Endothelial cell of umbilical vein (primary cell): ENCODE measurements at regions not wholly inside any gene's neighbourhood (a gene's known extent, or its start where the extent isn't known, plus 50 kb on each side); places are given as distances from the start of the nearest gene placed in this dataset.

ENCODE experiments used
- BruUV-seq: library from RNA; stranded (reverse); fragments of 400-500 nt; replicated peaks from 2 replicates; lab custom pipeline; 2021; lab: Mats Ljungman, UMichigan
- CTCF ChIA-PET: fragments of 300-600, 350-600 bp; sonication (Branson Sonifier 250); formaldehyde crosslinking; loops from one replicate; lab custom pipeline; 2021; ENCODE audit warnings: antibody characterized with exemption, inconsistent platforms; lab: Charles Lee
- POLR2A ChIA-PET: fragments of 300-600, 350-600 bp; sonication (Branson Sonifier 250); formaldehyde crosslinking; loops from one replicate; lab custom pipeline; 2021; ENCODE audit warnings: antibody characterized with exemption, inconsistent platforms; lab: Charles Lee
- DNase-seq: peaks from one replicate; pipeline ENCODE4 v3.0.0-alpha.2; 2011; ENCODE audit warnings: low read depth, low spot score
- FAIRE-seq: peaks from 2 replicates; lab custom pipeline; 2011; peaks lifted over from hg19 to GRCh38; lab: Jason Lieb, UNC
- H2AFZ ChIP-seq: 2 replicates; pipeline ENCODE4 v1.6.0; 2012; ENCODE audit warnings: low read depth, low read length, control low read depth, inconsistent platforms
- H3K27ac ChIP-seq: 2 replicates; pipeline ENCODE4 v1.5.1; 2011; ENCODE audit warnings: low read depth, mild to moderate bottlenecking, control low read depth, low read length, moderate library complexity; ENCODE audit not compliant: insufficient read depth
- H3K27me3 ChIP-seq, 2 experiments: 2 replicates each; pipeline versions ENCODE4 v1.6.0 to v1.6.1; 2011; ENCODE audit warnings: low read length in 2 of 2, mixed read lengths in 1 of 2; ENCODE audit not compliant: control insufficient read depth in 2 of 2, insufficient read depth in 2 of 2
- H3K36me3 ChIP-seq, 2 experiments: 2 replicates in 1 of 2; 3 replicates in 1 of 2; pipeline ENCODE4 v1.5.1; 2011; ENCODE audit warnings: low read length in 2 of 2, mild to moderate bottlenecking in 1 of 2, moderate library complexity in 1 of 2; ENCODE audit not compliant: control insufficient read depth in 2 of 2, insufficient read depth in 2 of 2; ENCODE audit errors: extremely low read depth in 1 of 2
- H3K4me1 ChIP-seq: 3 replicates; pipeline ENCODE4 v1.5.1; 2011; ENCODE audit warnings: mild to moderate bottlenecking, low read length; ENCODE audit not compliant: control insufficient read depth, insufficient read depth; ENCODE audit errors: extremely low read depth
- H3K4me2 ChIP-seq: 2 replicates; pipeline ENCODE4 v1.6.1; 2011; ENCODE audit warnings: low read length, control low read depth, mixed read lengths; ENCODE audit not compliant: insufficient read depth
- H3K4me3 ChIP-seq, 3 experiments: fragments of 200-600 bp in 1 of 3; sonication (generic), shearing (Covaris generic) in 1 of 3; replicated peaks in 1 of 3; 2 replicates each; pipeline ENCODE4 v1.5.1; 2011 to 2016; ENCODE audit warnings: control low read depth in 3 of 3, low read length in 3 of 3, mild to moderate bottlenecking in 2 of 3, inconsistent platforms in 1 of 3, low read depth in 1 of 3, moderate library complexity in 1 of 3; ENCODE audit not compliant: insufficient read depth in 1 of 3
- H3K79me2 ChIP-seq: 2 replicates; pipeline ENCODE4 v1.6.0; 2012; ENCODE audit warnings: low read length, inconsistent platforms; ENCODE audit not compliant: control insufficient read depth, insufficient read depth
- H3K9ac ChIP-seq: replicated peaks from 2 replicates; pipeline ENCODE3; 2011; ENCODE audit warnings: low read length, control low read depth; ENCODE audit not compliant: insufficient read depth; ENCODE audit errors: extremely low read depth
- H3K9me1 ChIP-seq: replicated peaks from 3 replicates; pipeline ENCODE4 v1.6.0; 2011; ENCODE audit warnings: mild to moderate bottlenecking, low read length; ENCODE audit not compliant: control insufficient read depth, insufficient read depth; ENCODE audit errors: extremely low read depth
- H3K9me3 ChIP-seq: replicated peaks from 2 replicates; pipeline ENCODE4 v1.5.1; 2012; ENCODE audit warnings: low read length, inconsistent platforms; ENCODE audit not compliant: control insufficient read depth, insufficient read depth
- H4K20me1 ChIP-seq: replicated peaks from 2 replicates; pipeline ENCODE3; 2011; ENCODE audit warnings: mild to moderate bottlenecking, low read length; ENCODE audit not compliant: control insufficient read depth, insufficient read depth; ENCODE audit errors: extremely low read depth
- EZH2 ChIP-seq: IDR thresholded peaks from 2 replicates; pipeline ENCODE4 v1.6.1; 2012; ENCODE audit warnings: borderline replicate concordance, low read depth, mild to moderate bottlenecking, moderate library complexity, low read length, inconsistent platforms; ENCODE audit not compliant: severe bottlenecking
- FOS ChIP-seq: IDR thresholded peaks from 2 replicates; pipeline ENCODE4 v1.6.1; 2011; ENCODE audit warnings: mild to moderate bottlenecking, low read length, moderate library complexity, borderline replicate concordance; ENCODE audit not compliant: insufficient read depth
- GATA2 ChIP-seq: IDR thresholded peaks from 2 replicates; pipeline ENCODE4 v1.7.0; 2011; ENCODE audit warnings: low read depth, mild to moderate bottlenecking, moderate library complexity, mixed read lengths, low read length; ENCODE audit not compliant: insufficient read length, insufficient read depth
- JUN ChIP-seq: IDR thresholded peaks from 2 replicates; pipeline ENCODE4 v1.6.1; 2011; ENCODE audit warnings: borderline replicate concordance, low read depth; ENCODE audit not compliant: insufficient read length, insufficient read depth
- MAX ChIP-seq: IDR thresholded peaks from 2 replicates; pipeline ENCODE4 v1.6.1; 2011; ENCODE audit not compliant: insufficient read depth, insufficient read length
- MYC ChIP-seq: IDR thresholded peaks from one replicate; pipeline ENCODE4 v1.6.1; 2011; ENCODE audit warnings: mild to moderate bottlenecking, low read depth, low read length
- POLR2A ChIP-seq: IDR thresholded peaks from 2 replicates; pipeline ENCODE4 v1.6.1; 2012; ENCODE audit warnings: low read depth, mild to moderate bottlenecking, control low read depth, low read length
- POLR2AphosphoS5 ChIP-seq: IDR thresholded peaks from 2 replicates; pipeline ENCODE4 v1.6.1; 2012; ENCODE audit warnings: low read depth, mild to moderate bottlenecking, control low read depth, low read length, moderate library complexity; ENCODE audit not compliant: insufficient read depth
- dilution Hi-C: fragments of 300-500 bp; cut with MboI; formaldehyde crosslinking; loops from one replicate; pipeline ENCODE4 v1.15.0; 2019; ENCODE audit warnings: low sequenced_read_pairs; ENCODE audit not compliant: extremely low pct_ligation_motif_present
- intact Hi-C: fragments of 100-400 bp; cut with micrococcal nuclease; formaldehyde crosslinking; loops from one replicate; pipeline ENCODE4 v1.10.0; 2022
- TF ChIP-seq, protein P1 (sequence below), 2 donors: IDR thresholded peaks; 1 replicate in 1 of 2; 2 replicates in 1 of 2; pipeline ENCODE4 v1.5.1; 2011; ENCODE audit warnings: low read length in 2 of 2, mild to moderate bottlenecking in 2 of 2, moderate library complexity in 2 of 2, control low read depth in 1 of 2, inconsistent platforms in 1 of 2, low read depth in 1 of 2; ENCODE audit not compliant: insufficient read depth in 1 of 2; ENCODE audit errors: extremely low read depth in 1 of 2

- H3K9me3 ChIP-seq = no peaks in the 10 kb centered on the region
- no peak for DNase-seq
- no peak overlapping the region for H3K4me2 ChIP-seq
- H4K20me1 ChIP-seq = no peaks in the 10 kb centered on the region
- no peak overlapping the region for H2AFZ ChIP-seq
- intact Hi-C loops (no loop called here), dilution Hi-C loops (no loop called here)
- H3K4me1 ChIP-seq = peaks cover 13% of the 10 kb centered on the region
- BruUV-seq = no TSS peak
- no peak overlapping the region for H3K27ac ChIP-seq
- CTCF ChIA-PET = interaction anchor here (0.8 to 1.0 kb wide), 2 partner anchors 8 to 125 kb away, joined by 3 to 4 read pairs; no protein-coding TSS in a partner anchor
- no peaks in the 10 kb centered on the region for H3K36me3 ChIP-seq
- H3K79me2 ChIP-seq = no peaks in the 10 kb centered on the region
- TF ChIP-seq POLR2A = no peak
- no peak for TF ChIP-seq MAX
- no peak for TF ChIP-seq JUN
- no peak for TF ChIP-seq FOS
- no peak for TF ChIP-seq MYC
- no peak for TF ChIP-seq POLR2AphosphoS5
- no peak for TF ChIP-seq EZH2
- TF ChIP-seq, protein P1, sequence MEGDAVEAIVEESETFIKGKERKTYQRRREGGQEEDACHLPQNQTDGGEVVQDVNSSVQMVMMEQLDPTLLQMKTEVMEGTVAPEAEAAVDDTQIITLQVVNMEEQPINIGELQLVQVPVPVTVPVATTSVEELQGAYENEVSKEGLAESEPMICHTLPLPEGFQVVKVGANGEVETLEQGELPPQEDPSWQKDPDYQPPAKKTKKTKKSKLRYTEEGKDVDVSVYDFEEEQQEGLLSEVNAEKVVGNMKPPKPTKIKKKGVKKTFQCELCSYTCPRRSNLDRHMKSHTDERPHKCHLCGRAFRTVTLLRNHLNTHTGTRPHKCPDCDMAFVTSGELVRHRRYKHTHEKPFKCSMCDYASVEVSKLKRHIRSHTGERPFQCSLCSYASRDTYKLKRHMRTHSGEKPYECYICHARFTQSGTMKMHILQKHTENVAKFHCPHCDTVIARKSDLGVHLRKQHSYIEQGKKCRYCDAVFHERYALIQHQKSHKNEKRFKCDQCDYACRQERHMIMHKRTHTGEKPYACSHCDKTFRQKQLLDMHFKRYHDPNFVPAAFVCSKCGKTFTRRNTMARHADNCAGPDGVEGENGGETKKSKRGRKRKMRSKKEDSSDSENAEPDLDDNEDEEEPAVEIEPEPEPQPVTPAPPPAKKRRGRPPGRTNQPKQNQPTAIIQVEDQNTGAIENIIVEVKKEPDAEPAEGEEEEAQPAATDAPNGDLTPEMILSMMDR (IDR thresholded peaks at IDR 0.05; ENCODE audit: extremely low read depth in 1 of 2, insufficient read depth in 1 of 2, low read depth in 1 of 2, low read length in 2 of 2) = no peak
- TF ChIP-seq GATA2 = no peak
- H3K27me3 ChIP-seq = no peaks in the 10 kb centered on the region
- H3K9me1 ChIP-seq = no peaks in the 10 kb centered on the region
- POLR2A ChIA-PET = no interaction called here
- H3K9ac ChIP-seq = no peak overlapping the region
- H3K4me3 ChIP-seq = no peak overlapping the region
- no peak for FAIRE-seq
Measured at GRCh38 chr7:46714904-46715303, 793.8 kb upstream of the IGFBP3 start.
